ENCODE measurements at regions not wholly inside any gene's neighbourhood (a gene's known extent, or its start where the extent isn't known, plus 50 kb on each side); places are given as distances from the start of the nearest gene placed in this dataset.

GRCh38 chr4:24256066-24256465 is 328.3 kb downstream of the DHX15 start:
- TF ChIP-seq CTCF (IDR thresholded peaks at IDR 0.05 in 4 of 5, conservative IDR thresholded peaks at IDR 0.05 in 1 of 5): no peak
- TF ChIP-seq POLR2A (IDR thresholded peaks at IDR 0.05): no peak
